HG03442 (cell line): ENCODE measurements at regions not wholly inside any gene's neighbourhood (a gene's known extent, or its start where the extent isn't known, plus 50 kb on each side); places are given as distances from the start of the nearest gene placed in this dataset.
"Not testable (repeated sequence)": the region's sequence is repeated elsewhere in the genome, so short reads cannot be mapped to it uniquely, and the experiment has no call there.

Experiments used
- ATAC-seq: cut with Tn5 transposase; IDR thresholded peaks from one replicate; pipeline ENCODE4 v1.9.1; 2021; ENCODE audit warnings: mild to moderate bottlenecking, moderate library complexity; ENCODE audit not compliant: unreplicated experiment

- ATAC-seq, result no peak
Measured at GRCh38 chr14:65958664-65959562, 527.3 kb upstream of the CCDC196 start.

- ATAC-seq, result no peak
Measured at GRCh38 chr14:65959563-65960024, 526.6 kb upstream of the CCDC196 start.

- ATAC-seq, result no peak
Measured at GRCh38 chr14:65961004-65961403, 525.2 kb upstream of the CCDC196 start.

- no peak for ATAC-seq
Measured at GRCh38 chr14:65962952-65963351, 523.2 kb upstream of the CCDC196 start.

GRCh38 chr14:65964366-65964765 is 521.8 kb upstream of the CCDC196 start:
- no peak for ATAC-seq

GRCh38 chr14:65966188-65966587 is 520.0 kb upstream of the CCDC196 start:
- no peak for ATAC-seq

GRCh38 chr14:65972346-65972870 is 513.8 kb upstream of the CCDC196 start:
- ATAC-seq, result no peak

- ATAC-seq, result no peak
Measured at GRCh38 chr14:65972891-65973290, 513.3 kb upstream of the CCDC196 start.

GRCh38 chr14:65975865-65976264 is 510.3 kb upstream of the CCDC196 start:
- ATAC-seq, result no peak

- ATAC-seq, result no peak
Measured at GRCh38 chr14:65976761-65977404, 509.3 kb upstream of the CCDC196 start.

- no peak for ATAC-seq
Measured at GRCh38 chr14:65981192-65981843, 504.9 kb upstream of the CCDC196 start.

- no peak for ATAC-seq
Measured at GRCh38 chr14:65986041-65986440, 500.1 kb upstream of the CCDC196 start.

GRCh38 chr14:65989981-65990380 is 496.2 kb upstream of the CCDC196 start:
- no peak for ATAC-seq

GRCh38 chr14:65991104-65991503 is 495.1 kb upstream of the CCDC196 start:
- no peak for ATAC-seq

GRCh38 chr14:65991935-65992334 is 494.2 kb upstream of the CCDC196 start:
- ATAC-seq, result not testable (repeated sequence)

- ATAC-seq, result no peak
Measured at GRCh38 chr14:65993103-65993502, 493.1 kb upstream of the CCDC196 start.

- no peak for ATAC-seq
Measured at GRCh38 chr14:65993996-65994395, 492.2 kb upstream of the CCDC196 start.

- no peak for ATAC-seq
Measured at GRCh38 chr14:65997347-65997746, 488.8 kb upstream of the CCDC196 start.

GRCh38 chr14:65999865-66000264 is 486.3 kb upstream of the CCDC196 start:
- no peak for ATAC-seq

GRCh38 chr14:66000766-66001165 is 485.4 kb upstream of the CCDC196 start:
- no peak for ATAC-seq

GRCh38 chr14:66001356-66001755 is 484.8 kb upstream of the CCDC196 start:
- no peak for ATAC-seq
